Neural cell (in vitro differentiated cells): ENCODE measurements at regions not wholly inside any gene's neighbourhood (a gene's known extent, or its start where the extent isn't known, plus 50 kb on each side); places are given as distances from the start of the nearest gene placed in this dataset.

Experiments
- H2AFZ ChIP-seq: fragments of 200-600, 300-800 bp; sonication (generic), shearing (Covaris generic); 2 replicates; pipeline ENCODE4 v1.6.0; 2014; ENCODE audit warnings: low read depth, mild to moderate bottlenecking, antibody characterized with exemption, low read length, moderate library complexity
- H3F3A ChIP-seq: fragments of 200-600 bp; shearing (Covaris generic); 2 replicates; pipeline ENCODE4 v1.6.1; 2016; ENCODE audit warnings: mild to moderate bottlenecking, moderate library complexity, mixed read lengths, antibody characterized with exemption, low read length; ENCODE audit not compliant: insufficient read depth, poor library complexity, severe bottlenecking
- H3K27ac ChIP-seq: fragments of 200-600, 300-800 bp; sonication (generic), shearing (Covaris generic); 2 replicates; pipeline ENCODE4 v1.5.1; 2014; ENCODE audit warnings: mild to moderate bottlenecking, low read length, moderate library complexity
- H3K27me3 ChIP-seq: fragments of 300-800, 200-600 bp; sonication (generic), shearing (Covaris generic); 2 replicates; pipeline ENCODE4 v1.6.0; 2014; ENCODE audit warnings: mild to moderate bottlenecking, low read depth, low read length, moderate library complexity; ENCODE audit not compliant: insufficient read depth
- H3K36me3 ChIP-seq: fragments of 300-800, 200-600 bp; sonication (generic), shearing (Covaris generic); 2 replicates; pipeline ENCODE4 v1.5.1; 2014; ENCODE audit warnings: mild to moderate bottlenecking, antibody characterized with exemption, low read length, moderate library complexity; ENCODE audit not compliant: insufficient read depth
- H3K4me2 ChIP-seq: fragments of 300-800, 200-600 bp; sonication (generic), shearing (Covaris generic); 2 replicates; pipeline ENCODE4 v1.6.0; 2014; ENCODE audit warnings: mild to moderate bottlenecking, low read length
- H3K4me3 ChIP-seq: fragments of 300-800, 200-600 bp; sonication (generic), shearing (Covaris generic); 2 replicates; pipeline ENCODE4 v1.5.1; 2014; ENCODE audit warnings: mild to moderate bottlenecking, low read length, moderate library complexity
- H3K79me2 ChIP-seq: fragments of 200-600 bp; shearing (Covaris generic); replicated peaks from 2 replicates; pipeline ENCODE4 v1.6.0; 2014; ENCODE audit warnings: mild to moderate bottlenecking, low read length, moderate library complexity; ENCODE audit not compliant: insufficient read depth
- H3K9ac ChIP-seq: fragments of 300-800, 200-600 bp; sonication (generic), shearing (Covaris generic); 2 replicates; pipeline ENCODE4 v1.6.1; 2016; ENCODE audit warnings: mild to moderate bottlenecking, low read length, mixed read lengths
- H3K9me2 ChIP-seq: fragments of 200-600 bp; shearing (Covaris generic); 2 replicates; pipeline ENCODE4 v1.6.1; 2016; ENCODE audit warnings: mild to moderate bottlenecking, low read length, mixed read lengths; ENCODE audit not compliant: insufficient read depth
- H3K9me3 ChIP-seq: fragments of 200-600, 300-800 bp; sonication (generic), shearing (Covaris generic); 2 replicates; pipeline ENCODE4 v1.6.1; 2016; ENCODE audit warnings: mild to moderate bottlenecking, mixed run types, low read length, moderate library complexity, mixed read lengths
- H4K20me1 ChIP-seq: fragments of 200-600 bp; shearing (Covaris generic); 2 replicates; pipeline ENCODE4 v1.6.1; 2016; ENCODE audit warnings: mild to moderate bottlenecking, mixed run types; ENCODE audit not compliant: insufficient read depth
- CTCF ChIP-seq: fragments of 450-650 bp; IDR thresholded peaks from 2 replicates; pipeline ENCODE4 v1.5.1; 2014; ENCODE audit warnings: antibody characterized with exemption, mild to moderate bottlenecking, moderate library complexity; ENCODE audit not compliant: poor library complexity, severe bottlenecking
- EP300 ChIP-seq: fragments of 450-650 bp; conservative IDR thresholded peaks from 2 replicates; pipeline ENCODE4 v1.6.1; 2014; ENCODE audit warnings: antibody characterized with exemption, mild to moderate bottlenecking, moderate library complexity; ENCODE audit not compliant: poor library complexity, severe bottlenecking
- EZH2 ChIP-seq: fragments of 200-600, 300-800 bp; shearing (Covaris generic), sonication (generic); IDR thresholded peaks from 2 replicates; pipeline ENCODE4 v1.6.1; 2014; ENCODE audit warnings: antibody characterized with exemption, low read length, borderline replicate concordance, mild to moderate bottlenecking; ENCODE audit not compliant: insufficient read depth, poor library complexity, severe bottlenecking
- MXI1 ChIP-seq: fragments of 450-650 bp; conservative IDR thresholded peaks from 2 replicates; pipeline ENCODE4 v1.6.1; 2014; ENCODE audit warnings: antibody characterized with exemption, mild to moderate bottlenecking; ENCODE audit not compliant: poor library complexity, severe bottlenecking
- POLR2AphosphoS5 ChIP-seq: IDR thresholded peaks from 2 replicates; pipeline ENCODE4 v1.6.1; 2012
- RAD21 ChIP-seq: fragments of 450-650 bp; conservative IDR thresholded peaks from 2 replicates; pipeline ENCODE4 v1.6.1; 2014; ENCODE audit warnings: antibody characterized with exemption, mild to moderate bottlenecking, moderate library complexity
- REST ChIP-seq: IDR thresholded peaks from 2 replicates; pipeline ENCODE4 v1.6.1; 2012; ENCODE audit warnings: borderline replicate concordance
- SMC3 ChIP-seq: fragments of 450-650 bp; conservative IDR thresholded peaks from 2 replicates; pipeline ENCODE4 v1.6.1; 2014; ENCODE audit warnings: antibody characterized with exemption, mild to moderate bottlenecking, moderate library complexity; ENCODE audit not compliant: poor library complexity
- TAF1 ChIP-seq: IDR thresholded peaks from 2 replicates; pipeline ENCODE4 v1.6.1; 2012; ENCODE audit warnings: low read depth

GRCh38 chr6:16056263-16056870 lies 72.5 kb upstream of the MYLIP start:
- Histone ChIP-seq H3F3A (no peaks in the 10 kb centered on the region), H3K27ac (no peak overlapping the region), H3K79me2 (no peaks in the 10 kb centered on the region), H4K20me1 (no peaks in the 10 kb centered on the region), H2AFZ (no peak overlapping the region), H3K9me3 (no peaks in the 10 kb centered on the region), H3K9ac (no peak overlapping the region), H3K36me3 (no peaks in the 10 kb centered on the region), H3K27me3 (no peaks in the 10 kb centered on the region), H3K9me2 (no peaks in the 10 kb centered on the region), H3K4me2 (no peak overlapping the region), H3K4me3 (no peak overlapping the region)
- TF ChIP-seq RAD21 (no peak), TAF1 (no peak), CTCF (no peak), EP300 (no peak), SMC3 (no peak), POLR2AphosphoS5 (no peak), MXI1 (no peak), REST (no peak), EZH2 (no peak)

DNA sequence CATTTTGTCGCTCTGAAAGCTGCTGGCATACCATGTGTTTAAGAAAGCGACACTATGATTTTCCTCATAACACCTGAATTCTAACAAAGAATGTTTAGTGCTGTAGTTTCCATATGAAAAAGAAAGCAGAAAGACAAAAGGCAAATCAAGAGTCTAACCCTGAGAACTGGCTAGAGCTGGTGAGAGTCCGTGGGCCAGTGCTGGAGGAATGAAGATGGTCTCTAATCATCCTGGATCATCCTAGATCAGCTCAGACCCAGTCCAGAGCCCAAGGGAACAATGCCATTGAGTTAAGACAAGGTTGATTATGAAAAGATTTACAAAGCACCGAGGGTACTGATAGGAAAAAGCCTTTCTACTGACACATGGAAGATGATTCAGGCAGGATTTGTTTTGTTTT lies 73.0 kb upstream of the MYLIP start:
- no peak overlapping the region for H3K4me2 ChIP-seq
- no peak overlapping the region for H3K4me3 ChIP-seq
- no peak overlapping the region for H3K27ac ChIP-seq
- H3K9me2 ChIP-seq = no peaks in the 10 kb centered on the region
- no peaks in the 10 kb centered on the region for H3K27me3 ChIP-seq
- H3F3A ChIP-seq = no peaks in the 10 kb centered on the region
- no peak overlapping the region for H2AFZ ChIP-seq
- H4K20me1 ChIP-seq = no peaks in the 10 kb centered on the region
- no peaks in the 10 kb centered on the region for H3K9me3 ChIP-seq
- H3K79me2 ChIP-seq = no peaks in the 10 kb centered on the region
- no peak for TF ChIP-seq REST
- no peak for TF ChIP-seq EP300
- no peak for TF ChIP-seq TAF1
- H3K36me3 ChIP-seq = no peaks in the 10 kb centered on the region
- H3K9ac ChIP-seq = no peak overlapping the region
